GM10248 (cell line): ENCODE measurements at regions not wholly inside any gene's neighbourhood (a gene's known extent, or its start where the extent isn't known, plus 50 kb on each side); places are given as distances from the start of the nearest gene placed in this dataset.

Source experiments
- CTCF ChIA-PET: fragments of 300-600 bp; sonication (Branson Sonifier 250); formaldehyde crosslinking; extraction: SDS; loops from one replicate; lab custom pipeline; 2021; ENCODE audit warnings: antibody characterized with exemption; lab: Yijun Ruan, JAX
- POLR2A ChIA-PET: fragments of 350-650 bp; sonication (Branson Sonifier 250); formaldehyde crosslinking; extraction: SDS; loops from one replicate; lab custom pipeline; 2020; ENCODE audit warnings: antibody characterized with exemption; lab: Yijun Ruan, JAX
- DNase-seq: peaks from one replicate; pipeline ENCODE4 v3.0.0; 2012; ENCODE audit errors: extremely low spot score
- TF ChIP-seq, protein P1 (sequence below): IDR thresholded peaks from 2 replicates; pipeline ENCODE4 v1.5.1; 2012; ENCODE audit warnings: mild to moderate bottlenecking, low read depth; ENCODE audit errors: extremely low read depth, missing control alignments, control extremely low read depth

DNA sequence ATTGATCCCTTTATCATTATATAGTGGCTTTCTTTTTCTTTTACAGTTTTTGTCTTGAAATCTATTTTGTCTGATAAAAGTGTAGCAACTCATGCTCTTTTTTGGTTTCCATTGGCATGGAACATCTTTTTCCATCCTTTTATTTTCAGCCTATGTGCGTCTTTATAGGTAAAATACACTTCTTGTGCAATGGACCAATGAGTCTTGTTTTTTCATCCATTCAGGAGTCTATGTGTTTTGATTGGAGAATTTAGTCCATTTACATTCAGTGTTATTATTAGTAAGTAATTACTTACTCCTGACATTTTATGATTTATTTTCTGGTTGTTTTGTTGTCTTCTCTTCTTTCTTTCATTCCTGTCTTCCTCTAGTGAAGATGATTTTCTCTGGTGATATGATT lies 66.4 kb upstream of the IL2 start:
- CTCF ChIA-PET = no interaction called here
- POLR2A ChIA-PET = no interaction called here
- no peak for DNase-seq
- TF ChIP-seq, protein P1, sequence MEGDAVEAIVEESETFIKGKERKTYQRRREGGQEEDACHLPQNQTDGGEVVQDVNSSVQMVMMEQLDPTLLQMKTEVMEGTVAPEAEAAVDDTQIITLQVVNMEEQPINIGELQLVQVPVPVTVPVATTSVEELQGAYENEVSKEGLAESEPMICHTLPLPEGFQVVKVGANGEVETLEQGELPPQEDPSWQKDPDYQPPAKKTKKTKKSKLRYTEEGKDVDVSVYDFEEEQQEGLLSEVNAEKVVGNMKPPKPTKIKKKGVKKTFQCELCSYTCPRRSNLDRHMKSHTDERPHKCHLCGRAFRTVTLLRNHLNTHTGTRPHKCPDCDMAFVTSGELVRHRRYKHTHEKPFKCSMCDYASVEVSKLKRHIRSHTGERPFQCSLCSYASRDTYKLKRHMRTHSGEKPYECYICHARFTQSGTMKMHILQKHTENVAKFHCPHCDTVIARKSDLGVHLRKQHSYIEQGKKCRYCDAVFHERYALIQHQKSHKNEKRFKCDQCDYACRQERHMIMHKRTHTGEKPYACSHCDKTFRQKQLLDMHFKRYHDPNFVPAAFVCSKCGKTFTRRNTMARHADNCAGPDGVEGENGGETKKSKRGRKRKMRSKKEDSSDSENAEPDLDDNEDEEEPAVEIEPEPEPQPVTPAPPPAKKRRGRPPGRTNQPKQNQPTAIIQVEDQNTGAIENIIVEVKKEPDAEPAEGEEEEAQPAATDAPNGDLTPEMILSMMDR = no peak

DNA sequence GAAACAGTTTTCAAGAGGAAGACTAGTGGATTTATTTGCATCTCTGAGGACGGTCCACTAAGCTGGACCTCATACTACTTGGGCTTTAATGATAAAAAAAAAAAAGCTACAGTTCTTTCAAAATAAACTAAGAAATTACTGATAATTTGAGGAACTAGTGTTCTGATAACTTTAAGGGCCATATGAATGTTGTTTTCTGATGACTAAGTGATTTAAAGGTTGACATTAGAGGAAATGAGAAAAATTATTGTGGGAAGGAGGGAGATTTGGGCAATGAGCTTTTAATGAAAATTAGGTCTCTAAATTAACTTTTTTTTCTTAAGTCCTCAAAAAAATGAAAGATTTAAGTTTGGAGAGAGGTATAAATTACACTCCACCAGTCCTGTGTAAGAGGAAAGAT lies 60.8 kb upstream of the IL2 start:
- CTCF ChIA-PET = no interaction called here
- DNase-seq = no peak
- POLR2A ChIA-PET = no interaction called here
- TF ChIP-seq, protein P1 = no peak

DNA sequence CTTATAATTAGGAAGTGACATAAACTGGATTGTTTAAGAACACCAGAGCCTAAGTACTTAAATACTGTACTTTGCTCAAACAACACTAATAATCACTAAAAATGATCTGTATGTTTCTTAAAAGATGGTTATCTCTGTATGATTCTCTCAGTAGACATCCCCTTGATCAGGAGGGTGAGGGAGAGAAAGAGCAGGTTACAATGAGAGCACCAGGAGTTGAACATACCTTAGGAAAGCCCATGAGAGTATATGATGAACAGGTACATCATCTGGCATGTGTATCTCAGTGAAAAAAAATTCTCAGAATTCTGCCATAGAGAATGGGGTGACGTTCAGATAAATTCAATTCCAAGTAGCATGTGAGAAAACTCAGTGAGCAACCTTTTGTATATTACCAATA lies 59.9 kb upstream of the IL2 start:
- ChIA-PET CTCF (no interaction called here), POLR2A (no interaction called here)
- TF ChIP-seq, protein P1 = no peak
- no peak for DNase-seq

DNA sequence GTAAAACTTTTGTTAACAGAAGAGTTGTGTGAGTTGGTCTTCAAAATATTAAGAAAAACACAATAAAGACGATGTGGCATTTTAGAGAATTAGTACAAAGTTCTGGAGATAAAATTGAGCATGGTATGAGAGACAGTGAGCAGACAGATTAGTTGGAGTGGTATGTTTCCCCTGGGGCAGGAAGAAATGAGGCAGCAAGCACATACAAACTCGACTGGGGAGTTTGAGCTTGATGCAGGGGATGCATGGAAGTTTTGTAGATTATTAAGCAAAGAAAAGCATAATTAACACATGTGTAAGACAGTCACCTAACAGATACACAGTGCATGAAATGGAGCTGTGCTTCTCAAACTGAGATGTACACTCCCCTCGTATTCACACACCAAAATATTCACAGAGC lies 58.1 kb upstream of the IL2 start:
- TF ChIP-seq, protein P1 = no peak
- ChIA-PET POLR2A (no interaction called here), CTCF (no interaction called here)
- DNase-seq = no peak

DNA sequence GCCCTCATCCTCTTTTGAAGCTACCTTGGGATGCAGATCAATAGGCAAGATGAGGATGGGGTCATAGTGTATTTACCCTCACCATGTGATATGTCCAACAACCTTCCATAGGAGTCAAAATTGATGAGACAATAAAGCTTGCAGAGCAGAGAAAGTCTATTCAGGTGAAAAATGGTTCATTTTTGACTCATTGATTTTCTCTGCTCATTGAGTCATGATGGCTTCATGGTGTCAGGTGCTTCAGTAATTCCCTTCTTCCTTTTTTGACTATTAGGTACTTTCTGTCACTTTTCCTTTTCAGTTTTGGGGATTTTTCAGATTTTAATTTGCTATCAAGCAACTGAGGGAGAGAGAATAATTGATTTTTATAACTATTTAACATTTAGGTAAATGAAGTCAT lies 55.9 kb upstream of the IL2 start:
- no peak for DNase-seq
- ChIA-PET CTCF (interaction anchor here (1.0 kb wide), 1 partner anchor 66 kb away, joined by 4 read pairs; no protein-coding TSS in a partner anchor), POLR2A (no interaction called here)
- TF ChIP-seq, protein P1 = no peak

DNA sequence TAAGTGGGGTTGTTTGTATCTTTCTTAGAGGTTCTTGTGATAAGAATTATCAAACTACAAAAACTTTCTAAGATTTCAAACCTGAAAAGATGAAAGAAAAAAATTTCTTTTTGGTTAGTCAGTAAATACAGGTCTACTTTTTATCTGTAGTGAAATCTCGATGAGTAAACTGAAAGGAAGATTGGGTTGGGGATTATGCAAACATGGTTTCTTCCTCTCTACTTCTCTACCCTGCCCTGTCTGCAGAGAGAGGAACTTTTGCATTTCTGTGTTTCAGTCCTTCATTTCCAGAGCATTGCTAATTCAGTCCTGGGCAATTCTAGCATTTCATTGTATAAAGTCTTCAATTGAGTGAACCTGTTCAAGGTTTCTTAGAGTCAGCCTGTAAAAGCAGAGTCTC lies 51.6 kb upstream of the IL2 start:
- POLR2A ChIA-PET = no interaction called here
- no peak for DNase-seq

More for the DNA sequence above, 51.6 kb upstream of the IL2 start:
- TF ChIP-seq, protein P1 = no peak
- CTCF ChIA-PET = no interaction called here
